Activated naive CD8-positive, alpha-beta T cell (primary cell): ENCODE measurements at regions not wholly inside any gene's neighbourhood (a gene's known extent, or its start where the extent isn't known, plus 50 kb on each side); places are given as distances from the start of the nearest gene placed in this dataset.
"Not testable (repeated sequence)": the region's sequence is repeated elsewhere in the genome, so short reads cannot be mapped to it uniquely, and the experiment has no call there.

ENCODE experiments used
- H3K27ac Mint-ChIP-seq: one replicate; pipeline ENCODE4 v1.8.0; 2021; ENCODE audit warnings: mixed read lengths
- H3K27me3 Mint-ChIP-seq: one replicate; pipeline ENCODE4 v1.8.0; 2021; ENCODE audit warnings: mixed read lengths
- H3K36me3 Mint-ChIP-seq: one replicate; pipeline ENCODE4 v1.8.0; 2021; ENCODE audit warnings: mixed read lengths
- H3K4me1 Mint-ChIP-seq: one replicate; pipeline ENCODE4 v1.8.0; 2021; ENCODE audit warnings: low read depth, mixed read lengths
- H3K4me3 Mint-ChIP-seq: one replicate; pipeline ENCODE4 v1.8.0; 2021; ENCODE audit warnings: mild to moderate bottlenecking, mixed read lengths
- H3K9me3 Mint-ChIP-seq: one replicate; pipeline ENCODE4 v1.8.0; 2021; ENCODE audit warnings: low read depth, mixed read lengths

DNA sequence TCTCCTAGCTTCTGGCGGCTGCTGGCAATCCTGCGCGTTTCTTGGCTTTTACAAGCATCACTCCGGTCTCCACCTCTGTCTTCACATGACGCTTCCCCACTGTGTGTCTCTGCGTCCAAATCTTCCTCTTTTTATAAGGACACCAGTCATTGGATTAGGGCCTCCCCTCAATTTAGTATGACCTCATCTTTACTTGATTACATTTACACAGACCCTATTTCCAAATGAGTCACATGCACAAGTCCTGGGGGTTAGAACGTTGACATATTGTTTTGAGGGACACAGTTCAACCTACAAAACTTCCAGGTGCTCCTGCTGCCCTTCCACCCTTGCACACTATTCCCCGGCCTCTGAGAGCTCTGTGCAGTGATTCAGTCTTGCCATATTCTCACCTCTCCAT lies 215.3 kb downstream of the OPA1 start:
- Mint-ChIP-seq H3K27ac (no peak overlapping the region), H3K4me3 (no peak overlapping the region), H3K36me3 (no peaks in the 10 kb centered on the region), H3K27me3 (no peaks in the 10 kb centered on the region), H3K4me1 (no peaks in the 10 kb centered on the region), H3K9me3 (no peaks in the 10 kb centered on the region)

DNA sequence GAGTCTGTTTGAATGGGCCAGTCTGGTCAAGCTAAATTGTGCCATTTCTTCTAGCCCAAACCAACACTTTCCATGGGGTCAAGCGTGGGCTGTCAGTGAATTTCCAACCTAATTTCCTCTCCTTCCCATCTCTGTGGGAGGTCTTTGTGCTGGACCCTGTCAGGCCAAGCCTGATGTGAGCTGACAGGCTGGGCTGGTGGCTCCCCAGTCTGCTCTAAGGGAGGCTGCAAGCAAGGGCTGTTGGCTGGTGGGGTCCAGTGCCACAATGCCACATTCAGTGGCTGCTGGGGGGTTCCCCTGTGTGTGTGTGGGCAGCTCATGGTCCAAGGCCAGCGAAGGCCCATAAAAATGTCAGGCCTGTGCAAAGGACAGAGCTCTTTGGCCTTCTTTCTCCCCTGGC lies 216.1 kb downstream of the OPA1 start:
- Mint-ChIP-seq H3K4me1 (no peaks in the 10 kb centered on the region), H3K27ac (no peak overlapping the region), H3K9me3 (no peaks in the 10 kb centered on the region), H3K4me3 (no peak overlapping the region), H3K27me3 (no peaks in the 10 kb centered on the region), H3K36me3 (no peaks in the 10 kb centered on the region)

DNA sequence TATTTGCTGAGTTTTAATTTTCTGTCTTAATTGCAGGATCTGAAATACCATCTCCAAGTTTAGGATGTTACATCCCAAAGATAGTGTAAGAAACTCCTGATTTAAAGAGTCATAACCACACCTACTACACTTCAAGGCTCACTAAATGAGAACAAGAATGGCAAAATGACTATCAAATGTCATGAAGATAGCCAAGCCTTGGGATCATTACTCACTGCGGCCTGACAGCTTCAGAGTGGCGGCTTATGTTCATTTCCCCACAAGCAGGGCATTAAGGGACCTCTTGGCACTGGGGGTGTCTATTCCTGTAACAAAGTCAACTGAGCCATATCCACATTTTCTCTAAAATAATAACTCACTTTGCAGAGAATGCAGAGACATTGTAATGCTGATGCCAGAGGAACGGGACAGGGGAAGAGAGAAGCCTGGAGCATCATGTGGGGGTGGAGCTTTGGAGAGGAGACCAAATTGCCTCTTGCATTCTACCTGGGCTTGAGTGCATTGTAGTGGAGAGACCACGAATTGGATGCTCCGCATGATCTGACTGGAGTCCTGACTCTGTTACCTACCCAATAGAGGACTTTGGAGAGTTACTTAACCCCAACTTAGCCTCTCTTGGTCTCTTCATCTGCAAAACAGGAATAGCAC lies 219.2 kb downstream of the OPA1 start:
- Mint-ChIP-seq H3K36me3 (no peaks in the 10 kb centered on the region), H3K27ac (no peak overlapping the region), H3K9me3 (no peaks in the 10 kb centered on the region), H3K4me3 (no peak overlapping the region), H3K27me3 (no peaks in the 10 kb centered on the region), H3K4me1 (no peaks in the 10 kb centered on the region)

DNA sequence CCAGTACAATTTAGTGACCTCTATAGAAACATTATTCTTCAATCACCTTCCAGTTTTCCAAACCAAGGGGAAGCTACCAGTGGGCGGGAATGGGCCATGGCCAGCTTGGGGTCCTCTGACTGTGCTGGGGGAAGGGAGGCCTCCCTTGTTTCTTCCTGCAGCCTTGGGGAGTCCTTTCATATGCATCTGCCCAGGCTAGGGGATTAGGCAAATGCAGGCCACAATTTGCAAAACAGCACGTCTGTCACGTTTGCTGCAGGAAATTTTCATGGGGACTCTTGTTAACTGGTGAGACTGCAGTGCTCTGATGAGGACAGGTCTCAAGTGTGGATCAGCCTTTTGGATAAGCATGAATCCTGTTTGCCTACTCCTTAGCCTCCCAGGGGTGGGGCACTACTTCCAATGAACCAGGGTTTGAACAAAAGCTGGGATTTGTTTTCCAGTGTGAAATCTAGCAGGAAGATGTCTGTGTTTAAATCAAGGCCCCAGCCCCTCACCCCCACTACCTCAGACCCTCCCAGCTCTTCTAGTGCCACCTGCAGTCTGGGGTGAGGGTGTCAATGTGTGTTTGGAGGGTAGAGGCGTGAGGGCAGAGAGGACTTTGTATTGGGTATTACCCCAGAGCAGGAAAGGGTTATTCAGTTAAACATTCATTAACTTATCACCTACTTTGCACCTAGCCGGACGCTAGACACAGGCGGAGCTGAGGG lies 219.9 kb downstream of the OPA1 start:
- H3K27ac Mint-ChIP-seq: no peak overlapping the region
- no peak overlapping the region for H3K4me3 Mint-ChIP-seq
- H3K9me3 Mint-ChIP-seq: no peaks in the 10 kb centered on the region
- H3K27me3 Mint-ChIP-seq: no peaks in the 10 kb centered on the region
- no peaks in the 10 kb centered on the region for H3K36me3 Mint-ChIP-seq
- H3K4me1 Mint-ChIP-seq: no peaks in the 10 kb centered on the region

DNA sequence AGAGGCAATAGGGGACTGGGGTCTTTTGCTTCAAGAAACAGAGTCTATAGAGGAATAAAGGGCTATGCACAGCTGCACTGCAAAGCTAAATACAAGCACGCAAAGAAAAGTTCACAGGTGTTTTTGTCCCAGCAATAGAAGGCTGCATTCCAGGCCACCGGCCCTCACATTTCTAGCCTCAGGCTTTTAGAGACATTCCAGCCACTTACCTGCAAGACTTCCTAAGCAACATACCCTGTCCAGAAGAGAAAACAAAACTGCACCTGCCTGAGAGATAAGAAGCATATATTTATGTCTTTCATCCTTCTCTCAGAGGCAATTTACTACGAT lies 220.5 kb downstream of the OPA1 start:
- Mint-ChIP-seq H3K36me3 (no peaks in the 10 kb centered on the region), H3K4me1 (no peaks in the 10 kb centered on the region), H3K27ac (no peak overlapping the region), H3K9me3 (no peaks in the 10 kb centered on the region), H3K4me3 (no peak overlapping the region), H3K27me3 (no peaks in the 10 kb centered on the region)

DNA sequence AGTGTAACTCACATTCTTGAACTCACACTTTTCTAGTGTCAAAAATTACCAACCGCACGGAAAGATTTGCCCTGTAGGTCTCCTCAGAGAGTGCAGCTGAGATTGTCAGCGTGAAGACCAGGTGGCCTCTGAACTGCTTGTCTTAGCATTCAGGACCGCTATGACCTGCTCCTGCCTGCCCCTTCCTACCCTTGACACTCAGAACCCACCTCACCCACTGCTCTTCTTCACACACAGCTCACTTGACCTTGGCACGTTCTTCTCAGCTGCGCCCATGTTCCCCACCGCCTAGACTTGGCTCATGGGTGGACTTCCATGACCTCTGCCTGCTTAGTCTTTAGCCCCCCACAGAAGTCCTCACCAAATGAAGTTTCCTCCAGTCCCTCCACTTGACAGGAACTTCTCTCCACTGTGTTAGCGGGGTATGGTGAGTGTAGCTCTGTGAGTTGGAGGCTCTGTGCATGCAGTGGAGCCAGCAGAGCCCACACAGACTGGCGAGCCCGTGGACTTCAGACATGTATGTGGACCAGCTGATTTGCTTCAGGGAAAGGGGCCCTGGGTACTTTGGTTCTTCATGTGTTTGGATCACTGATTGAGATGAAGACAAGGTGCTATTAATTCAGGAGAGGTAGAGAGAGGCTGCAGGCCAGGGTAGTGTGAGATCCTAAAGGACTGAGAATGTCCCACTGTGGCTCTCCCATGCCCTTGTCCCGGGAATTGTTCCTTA lies 221.3 kb downstream of the OPA1 start:
- no peaks in the 10 kb centered on the region for H3K27me3 Mint-ChIP-seq
- H3K36me3 Mint-ChIP-seq: no peaks in the 10 kb centered on the region
- H3K4me3 Mint-ChIP-seq: no peak overlapping the region
- no peak overlapping the region for H3K27ac Mint-ChIP-seq
- no peaks in the 10 kb centered on the region for H3K4me1 Mint-ChIP-seq
- no peaks in the 10 kb centered on the region for H3K9me3 Mint-ChIP-seq

DNA sequence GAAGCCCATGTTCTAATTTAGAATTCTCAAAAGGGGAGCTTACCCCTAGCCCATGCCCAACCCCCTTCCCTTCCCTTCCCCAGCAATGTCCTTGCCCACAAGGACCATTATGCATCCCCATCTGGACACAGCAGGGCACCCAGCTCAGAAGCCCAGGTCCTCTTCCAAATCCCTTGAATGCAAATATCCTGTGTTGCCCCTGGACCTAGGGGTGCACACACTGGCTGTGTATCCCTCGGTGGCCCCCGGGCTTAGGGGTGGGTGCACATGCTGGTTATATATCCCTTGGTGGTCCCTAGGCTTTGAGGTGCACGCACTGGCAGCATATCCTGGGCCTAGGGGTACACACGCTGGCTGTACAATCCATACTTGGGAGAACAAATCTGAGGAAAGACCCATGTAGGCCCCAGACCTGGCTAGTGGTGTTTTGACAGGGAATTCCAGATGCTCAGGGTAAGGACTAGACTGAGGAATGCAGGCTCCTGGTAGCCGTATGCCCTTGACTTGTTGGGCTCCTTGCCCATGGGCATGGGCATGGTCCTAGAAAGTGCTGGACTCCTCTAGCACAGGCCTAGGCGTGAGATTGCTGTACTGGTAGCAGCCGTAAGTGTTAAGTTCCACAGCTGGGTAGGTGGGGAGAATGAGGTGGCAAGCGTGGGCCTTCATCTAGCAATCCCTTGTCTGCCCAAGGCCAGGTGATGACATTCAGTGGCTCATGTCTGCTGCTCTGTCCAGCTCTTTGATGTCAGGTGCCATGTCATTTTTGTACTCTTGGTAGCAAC lies 222.4 kb downstream of the OPA1 start:
- H3K4me3 Mint-ChIP-seq: no peak overlapping the region
- no peaks in the 10 kb centered on the region for H3K27me3 Mint-ChIP-seq
- H3K36me3 Mint-ChIP-seq: no peaks in the 10 kb centered on the region
- no peaks in the 10 kb centered on the region for H3K4me1 Mint-ChIP-seq
- H3K27ac Mint-ChIP-seq: no peak overlapping the region
- H3K9me3 Mint-ChIP-seq: no peaks in the 10 kb centered on the region

DNA sequence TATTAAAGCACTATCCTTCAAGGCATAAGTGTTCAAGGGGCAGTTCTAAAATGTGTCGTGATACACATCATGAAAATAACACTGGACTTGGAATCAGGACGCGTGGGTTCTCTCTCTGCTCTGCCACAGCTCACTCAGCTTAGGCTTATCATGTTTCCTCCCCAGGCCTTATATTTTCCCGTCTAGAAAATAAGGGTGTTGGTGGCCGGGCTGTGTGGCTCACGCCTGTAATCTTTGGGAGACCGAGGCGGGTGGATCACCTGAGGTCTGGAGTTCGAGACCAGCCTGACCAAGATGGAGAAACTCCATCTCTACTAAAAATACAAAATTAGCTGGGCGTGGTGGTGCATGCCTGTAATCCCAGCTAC lies 223.0 kb downstream of the OPA1 start:
- Mint-ChIP-seq H3K27me3 (peaks cover 2% of the 10 kb centered on the region), H3K4me3 (no peak overlapping the region), H3K36me3 (no peaks in the 10 kb centered on the region), H3K9me3 (no peaks in the 10 kb centered on the region), H3K4me1 (no peaks in the 10 kb centered on the region), H3K27ac (no peak overlapping the region)

DNA sequence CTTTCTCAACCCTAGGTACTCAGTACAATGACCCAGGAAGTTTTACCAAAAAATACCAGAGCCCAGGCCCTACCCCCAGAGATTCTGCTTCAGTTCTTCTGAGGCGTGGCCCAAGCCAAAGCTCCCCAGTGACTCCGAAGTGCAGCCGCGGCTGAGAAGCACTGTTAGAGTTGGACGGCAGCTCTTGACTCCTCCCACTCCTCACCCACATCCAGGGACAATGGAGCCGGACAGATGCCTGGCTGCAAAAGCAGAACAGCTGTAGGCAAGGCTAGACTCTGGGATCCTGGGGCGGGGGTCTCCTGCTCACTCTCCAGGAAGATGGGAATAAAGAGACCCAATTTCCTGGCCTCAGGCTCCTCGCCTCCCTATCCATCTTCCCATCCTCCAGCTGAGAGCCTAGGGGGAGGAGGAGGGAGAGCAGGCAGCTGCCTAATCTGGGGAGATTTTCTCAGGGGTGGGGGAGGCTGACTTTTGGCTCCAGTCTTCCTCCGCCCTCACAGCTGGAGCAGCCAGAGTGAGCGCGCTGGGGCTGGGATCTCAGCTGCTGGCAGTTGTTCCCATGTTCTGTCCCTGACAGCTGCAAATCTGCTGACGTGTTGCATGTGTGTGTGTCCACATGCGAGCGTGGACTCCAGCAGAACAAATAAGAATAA lies 223.8 kb downstream of the OPA1 start:
- H3K27me3 Mint-ChIP-seq: peaks cover 2% of the 10 kb centered on the region
- no peak overlapping the region for H3K27ac Mint-ChIP-seq

DNA sequence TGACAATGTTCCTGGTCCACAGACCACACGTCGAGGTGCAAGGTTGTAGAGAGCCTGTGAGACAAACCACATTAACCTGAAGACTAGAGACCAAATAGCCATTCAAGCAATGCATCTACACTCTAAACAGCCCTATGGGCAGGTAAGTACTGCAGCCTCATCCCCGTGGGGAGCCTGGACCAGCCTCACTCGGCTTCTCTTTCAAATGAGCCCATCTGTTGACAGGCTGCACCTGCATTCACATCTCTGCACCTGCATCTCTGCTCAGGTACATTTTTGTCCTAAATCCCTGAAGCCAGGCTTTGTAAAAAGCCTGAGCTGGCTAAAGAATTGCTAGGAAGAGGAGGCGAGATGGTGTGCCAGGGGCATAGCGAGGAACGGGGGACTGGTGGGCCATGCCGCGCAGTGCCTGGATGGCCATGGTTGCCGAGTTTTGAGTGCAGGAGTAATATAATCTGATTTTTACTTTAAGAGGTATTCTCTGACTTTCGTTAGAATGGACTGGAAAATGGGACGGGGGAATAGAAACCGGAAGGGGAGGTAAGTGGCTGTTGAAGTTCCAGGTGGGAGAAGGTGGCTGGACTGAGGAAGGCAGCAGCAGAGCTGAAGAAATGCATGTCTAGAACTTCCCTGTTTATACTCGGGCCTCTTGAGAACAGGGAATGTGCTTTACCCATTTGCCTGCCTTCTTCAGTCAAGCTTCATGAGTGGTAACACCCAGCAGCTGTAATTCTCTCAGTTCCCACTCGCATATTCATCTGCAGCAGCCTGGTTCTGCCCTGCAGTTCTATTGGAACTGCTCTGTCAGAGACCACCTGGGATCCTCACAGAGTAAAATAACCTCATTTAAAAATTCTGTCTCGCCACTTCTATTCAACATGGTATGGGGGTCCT lies 226.4 kb downstream of the OPA1 start:
- Mint-ChIP-seq H3K27ac (no peak overlapping the region), H3K4me1 (no peaks in the 10 kb centered on the region), H3K27me3 (peaks cover 2% of the 10 kb centered on the region), H3K36me3 (no peaks in the 10 kb centered on the region), H3K9me3 (no peaks in the 10 kb centered on the region), H3K4me3 (no peak overlapping the region)

More for the DNA sequence above, 223.8 kb downstream of the OPA1 start:
- Mint-ChIP-seq H3K4me3 (no peak overlapping the region), H3K9me3 (no peaks in the 10 kb centered on the region), H3K36me3 (no peaks in the 10 kb centered on the region), H3K4me1 (no peaks in the 10 kb centered on the region)

DNA sequence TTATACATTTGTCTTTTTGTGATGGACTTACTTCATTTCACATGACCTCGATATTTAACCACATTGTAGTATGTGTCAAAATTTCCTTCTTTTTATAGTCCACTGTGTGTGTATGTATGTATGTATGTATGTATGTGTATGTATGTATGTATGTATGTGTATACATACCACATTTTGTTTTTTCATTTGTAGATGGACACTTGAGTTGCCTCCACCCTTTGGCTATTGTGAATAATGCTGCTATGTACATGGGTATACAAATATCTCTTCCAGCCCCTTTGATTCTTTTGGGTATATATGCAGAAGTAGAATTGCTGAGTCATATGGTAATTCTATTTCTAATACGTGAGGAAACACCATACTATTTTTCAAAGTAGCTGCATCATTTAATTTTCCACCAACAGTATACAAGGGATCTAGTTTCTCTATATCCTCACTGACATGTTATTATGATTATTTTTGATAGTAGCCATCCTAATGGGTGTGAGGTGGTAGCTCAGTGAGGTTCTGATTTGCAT lies 228.2 kb downstream of the OPA1 start:
- Mint-ChIP-seq H3K9me3 (no peaks in the 10 kb centered on the region), H3K4me1 (no peaks in the 10 kb centered on the region), H3K27me3 (peaks cover 2% of the 10 kb centered on the region), H3K36me3 (no peaks in the 10 kb centered on the region), H3K27ac (no peak overlapping the region), H3K4me3 (no peak overlapping the region)

DNA sequence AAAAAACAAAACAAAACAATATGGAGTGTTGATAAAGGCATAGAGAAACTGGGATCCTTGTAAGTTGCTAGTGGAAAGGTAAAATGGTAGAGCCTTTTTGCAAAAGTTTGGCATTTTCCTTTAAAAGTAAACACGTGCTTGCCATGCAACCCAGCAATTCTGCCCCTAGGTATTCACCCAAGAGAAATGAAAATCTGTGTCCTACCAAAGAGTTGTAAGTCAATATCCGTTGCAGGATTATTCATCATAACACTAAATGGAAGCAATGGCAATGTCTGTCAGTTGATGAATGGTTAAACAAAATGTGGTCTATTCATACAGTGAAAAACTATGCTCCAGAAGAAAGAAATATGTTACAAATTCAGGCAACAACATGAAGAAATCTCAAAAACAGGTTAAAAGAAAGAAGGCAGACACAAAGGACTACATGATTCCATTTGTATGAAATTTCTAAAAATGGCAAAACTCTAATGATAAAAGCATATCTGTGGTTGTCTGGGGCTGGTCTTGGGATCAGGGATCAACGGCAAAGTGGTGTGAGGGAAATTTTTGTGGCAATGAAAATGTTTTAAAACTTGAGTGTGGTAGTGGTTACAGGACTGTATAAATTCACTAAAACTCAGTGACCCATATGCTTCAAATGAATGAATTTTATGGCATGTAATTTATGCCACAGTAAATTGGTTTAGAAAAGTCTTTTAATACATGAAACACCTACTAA lies 229.6 kb downstream of the OPA1 start:
- H3K27ac Mint-ChIP-seq: no peak overlapping the region
- H3K4me1 Mint-ChIP-seq: no peaks in the 10 kb centered on the region
- H3K9me3 Mint-ChIP-seq: no peaks in the 10 kb centered on the region
- H3K27me3 Mint-ChIP-seq: peaks cover 2% of the 10 kb centered on the region
- H3K4me3 Mint-ChIP-seq: no peak overlapping the region
- H3K36me3 Mint-ChIP-seq: no peaks in the 10 kb centered on the region

DNA sequence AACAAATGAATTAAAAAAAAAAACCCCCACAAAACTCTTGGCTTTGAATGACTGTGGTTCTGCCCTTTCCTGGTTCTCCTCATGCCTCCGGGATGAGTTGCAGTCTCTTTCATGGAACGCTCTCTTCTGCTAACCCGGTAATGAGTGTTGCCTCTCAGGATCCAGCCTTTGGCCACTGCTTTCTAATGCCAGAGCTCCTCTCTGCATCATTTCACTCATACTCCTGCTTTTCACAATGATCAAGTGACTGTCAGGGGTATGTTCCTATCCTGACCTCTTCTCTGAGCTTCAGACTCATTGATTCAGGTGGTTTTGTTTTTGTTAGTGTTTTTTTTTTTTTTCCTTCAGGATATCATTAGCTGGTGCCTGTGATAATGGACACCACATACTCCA lies 230.2 kb downstream of the OPA1 start:
- not testable (repeated sequence) for H3K4me3 Mint-ChIP-seq, H3K27ac Mint-ChIP-seq, H3K36me3 Mint-ChIP-seq, H3K4me1 Mint-ChIP-seq, H3K27me3 Mint-ChIP-seq, H3K9me3 Mint-ChIP-seq
